ENCODE measurements at regions not wholly inside any gene's neighbourhood (a gene's known extent, or its start where the extent isn't known, plus 50 kb on each side); places are given as distances from the start of the nearest gene placed in this dataset.

DNA sequence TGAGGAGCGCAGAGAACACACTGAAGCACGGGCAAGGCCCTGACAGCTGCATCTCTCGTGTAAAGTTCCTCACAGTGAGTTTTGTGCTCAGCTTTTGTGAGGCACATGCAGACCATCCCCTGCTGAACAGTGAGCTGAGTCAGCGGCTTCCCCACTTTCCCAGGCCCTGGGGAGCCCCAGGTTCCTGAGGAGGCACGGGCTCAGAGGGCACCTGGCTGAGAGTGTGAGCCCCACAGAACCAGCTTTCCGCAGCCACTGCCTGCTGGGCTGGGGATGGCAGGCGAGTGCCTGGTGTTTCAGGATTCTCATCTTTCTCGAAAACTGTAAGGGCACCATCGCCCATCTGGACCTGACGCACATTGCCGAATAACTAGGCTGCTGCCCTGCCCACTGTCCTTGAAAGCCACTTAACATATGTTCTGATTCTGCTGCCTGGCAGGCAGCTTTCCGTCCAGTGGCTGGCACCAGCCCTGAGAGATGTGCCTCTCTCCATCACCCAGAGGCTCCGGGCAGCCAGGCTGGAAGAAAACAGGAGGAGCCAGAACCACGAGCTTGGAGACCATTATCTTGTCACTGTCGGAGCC lies 266.7 kb upstream of the FOXF1 start:
- no peak for TF ChIP-seq POLR2A (IDR thresholded peaks at IDR 0.05; ENCODE audit: extremely low read depth, insufficient read length)
- no peak for TF ChIP-seq CTCF (IDR thresholded peaks at IDR 0.05; ENCODE audit: low read depth, low read length)
- TF ChIP-seq, protein P1, sequence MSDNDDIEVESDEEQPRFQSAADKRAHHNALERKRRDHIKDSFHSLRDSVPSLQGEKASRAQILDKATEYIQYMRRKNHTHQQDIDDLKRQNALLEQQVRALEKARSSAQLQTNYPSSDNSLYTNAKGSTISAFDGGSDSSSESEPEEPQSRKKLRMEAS (IDR thresholded peaks at IDR 0.05; ENCODE audit: low read depth, low read length) = no peak
- TF ChIP-seq MYC (IDR thresholded peaks at IDR 0.05; ENCODE audit: low read depth, low read length) = no peak
